PC-3 (cell line): ENCODE measurements at regions not wholly inside any gene's neighbourhood (a gene's known extent, or its start where the extent isn't known, plus 50 kb on each side); places are given as distances from the start of the nearest gene placed in this dataset.

Source experiments
- ATAC-seq: fragments of 200-7000 bp; cut with Tn5 transposase; 2 replicates; pipeline ENCODE4 v1.9.1; 2020; ENCODE audit warnings: mild to moderate bottlenecking, moderate library complexity
- BruUV-seq: library from RNA; stranded (reverse); fragments of 400-500 nt; replicated peaks from 2 replicates; lab custom pipeline; 2021; lab: Mats Ljungman, UMichigan
- CTCF ChIA-PET: fragments of 300-600 bp; sonication (Branson Sonifier 250); formaldehyde crosslinking; loops from one replicate; lab custom pipeline; 2022; ENCODE audit warnings: antibody characterized with exemption; lab: Charles Lee
- POLR2A ChIA-PET: fragments of 300-600 bp; sonication (Branson Sonifier 250); formaldehyde crosslinking; loops from one replicate; lab custom pipeline; 2022; ENCODE audit warnings: antibody characterized with exemption; ENCODE audit not compliant: unreplicated experiment; lab: Charles Lee
- DNase-seq: peaks from one replicate; pipeline ENCODE4 v3.0.0-alpha.2; 2015
- H2AFZ ChIP-seq: fragments of 300-600 bp; sonication (generic); 2 replicates; pipeline ENCODE4 v1.6.0; 2016; ENCODE audit warnings: antibody characterized with exemption, low read length
- H3F3A ChIP-seq: fragments of 300-600 bp; sonication (generic); one replicate; pipeline ENCODE4 v1.6.0; 2017; ENCODE audit warnings: antibody characterized with exemption, low read length, control low read depth, mild to moderate bottlenecking; ENCODE audit not compliant: unreplicated experiment
- H3K27ac ChIP-seq: fragments of 300-600 bp; sonication (generic); 2 replicates; pipeline ENCODE4 v1.5.1; 2016; ENCODE audit warnings: mild to moderate bottlenecking, low read length
- H3K27me3 ChIP-seq: fragments of 300-600 bp; sonication (generic); 2 replicates; pipeline ENCODE4 v1.6.1; 2016; ENCODE audit warnings: low read length, mixed read lengths
- H3K36me3 ChIP-seq: fragments of 300-600 bp; sonication (generic); 2 replicates; pipeline ENCODE4 v1.6.1; 2016; ENCODE audit warnings: low read depth, mixed run types, low read length, mixed read lengths
- H3K4me1 ChIP-seq: fragments of 300-600 bp; sonication (generic); 2 replicates; pipeline ENCODE4 v1.5.1; 2016; ENCODE audit warnings: low read length; ENCODE audit not compliant: insufficient read depth
- H3K4me2 ChIP-seq: fragments of 300-600 bp; sonication (generic); 2 replicates; pipeline ENCODE4 v1.6.0; 2016; ENCODE audit warnings: low read length
- H3K4me3 ChIP-seq: fragments of 300-600 bp; sonication (generic); 2 replicates; pipeline ENCODE4 v1.5.1; 2016; ENCODE audit warnings: mild to moderate bottlenecking, low read length, mixed read lengths
- H3K79me2 ChIP-seq: fragments of 300-600 bp; sonication (generic); 2 replicates; pipeline ENCODE4 v1.6.1; 2017; ENCODE audit warnings: low read length, mixed read lengths
- H3K9ac ChIP-seq: fragments of 300-600 bp; sonication (generic); 2 replicates; pipeline ENCODE4 v1.6.0; 2016; ENCODE audit warnings: mild to moderate bottlenecking, low read length
- H3K9me2 ChIP-seq: fragments of 300-600 bp; sonication (generic); replicated peaks from 2 replicates; pipeline ENCODE4 v1.6.1; 2016; ENCODE audit warnings: mixed run types, low read length, mixed read lengths
- H3K9me3 ChIP-seq: fragments of 300-600 bp; sonication (generic); 2 replicates; pipeline ENCODE4 v1.6.1; 2016; ENCODE audit warnings: low read length, mixed read lengths
- H4K20me1 ChIP-seq: fragments of 300-600 bp; sonication (generic); 2 replicates; pipeline ENCODE4 v1.6.1; 2016; ENCODE audit warnings: low read length, mixed read lengths
- CTCF ChIP-seq: fragments of 300-600 bp; sonication (generic); conservative IDR thresholded peaks from 2 replicates; pipeline ENCODE4 v1.5.1; 2017; ENCODE audit warnings: antibody characterized with exemption, low read depth, mild to moderate bottlenecking, low read length
- EZH2 ChIP-seq: fragments of 300-600 bp; sonication (generic); IDR thresholded peaks from one replicate; pipeline ENCODE4 v1.6.1; 2017; ENCODE audit warnings: antibody characterized with exemption, mild to moderate bottlenecking, low read length; ENCODE audit not compliant: unreplicated experiment
- EZH2phosphoT487 ChIP-seq: fragments of 300-600 bp; sonication (generic); IDR thresholded peaks from 2 replicates; pipeline ENCODE4 v1.6.1; 2018; ENCODE audit warnings: mild to moderate bottlenecking, antibody characterized with exemption, low read length, borderline replicate concordance
- intact Hi-C: fragments of 100-400 bp; cut with micrococcal nuclease; formaldehyde crosslinking; loops from 2 replicates; pipeline ENCODE4 v1.9.0; 2023

- CTCF ChIA-PET: no interaction called here
Measured at GRCh38 chr16:82518811-82519210, 108.0 kb upstream of the CDH13 start.

GRCh38 chr16:82514262-82514661 is 112.5 kb upstream of the CDH13 start:
- H4K20me1 ChIP-seq: no peaks in the 10 kb centered on the region
- H3K36me3 ChIP-seq: no peaks in the 10 kb centered on the region
- BruUV-seq: no TSS peak
- no peak overlapping the region for H2AFZ ChIP-seq
- ChIA-PET POLR2A (no interaction called here), CTCF (no interaction called here)
- no peak for TF ChIP-seq EZH2
- no peak for TF ChIP-seq EZH2phosphoT487
- no peak for TF ChIP-seq CTCF
- H3K4me2 ChIP-seq: no peak overlapping the region
- no peak overlapping the region for H3K9ac ChIP-seq
- DNase-seq (no peak), ATAC-seq (no peak)
- H3K27ac ChIP-seq: no peak overlapping the region
- H3K27me3 ChIP-seq: no peaks in the 10 kb centered on the region
- intact Hi-C loops: no loop called here
- H3F3A ChIP-seq: no peaks in the 10 kb centered on the region
- H3K9me2 ChIP-seq: no peaks in the 10 kb centered on the region
- H3K79me2 ChIP-seq: no peaks in the 10 kb centered on the region
- H3K9me3 ChIP-seq: no peaks in the 10 kb centered on the region
- H3K4me1 ChIP-seq: no peaks in the 10 kb centered on the region
- H3K4me3 ChIP-seq: no peak overlapping the region

More at GRCh38 chr16:82518811-82519210, 108.0 kb upstream of the CDH13 start:
- Histone ChIP-seq H3K9me2 (no peaks in the 10 kb centered on the region), H3K4me1 (no peaks in the 10 kb centered on the region), H3K4me2 (no peak overlapping the region), H3K9ac (no peak overlapping the region), H3F3A (no peaks in the 10 kb centered on the region), H3K4me3 (no peak overlapping the region), H3K27ac (no peak overlapping the region), H2AFZ (no peak overlapping the region), H3K9me3 (no peaks in the 10 kb centered on the region), H3K36me3 (no peaks in the 10 kb centered on the region), H3K27me3 (no peaks in the 10 kb centered on the region), H3K79me2 (no peaks in the 10 kb centered on the region), H4K20me1 (no peaks in the 10 kb centered on the region)
- no TSS peak for BruUV-seq
- POLR2A ChIA-PET: no interaction called here
- TF ChIP-seq EZH2 (no peak), EZH2phosphoT487 (no peak), CTCF (no peak)
- DNase-seq (no peak), ATAC-seq (no peak)
- intact Hi-C loops: no loop called here

- Histone ChIP-seq H3K9me2 (no peaks in the 10 kb centered on the region), H3K27me3 (peaks cover 6% of the 10 kb centered on the region; the same call in 1 of the 2 replicates), H3K79me2 (no peaks in the 10 kb centered on the region), H3K36me3 (no peaks in the 10 kb centered on the region), H3K9me3 (no peaks in the 10 kb centered on the region), H4K20me1 (no peaks in the 10 kb centered on the region), H3F3A (no peaks in the 10 kb centered on the region), H3K4me1 (no peaks in the 10 kb centered on the region), H3K4me2 (no peak overlapping the region), H3K4me3 (no peak overlapping the region), H3K27ac (no peak overlapping the region), H3K9ac (no peak overlapping the region), H2AFZ (no peak overlapping the region)
- DNase-seq: no peak
- POLR2A ChIA-PET: no interaction called here
- BruUV-seq: no TSS peak
- intact Hi-C loops: no loop called here
- TF ChIP-seq CTCF (no peak), EZH2phosphoT487 (no peak), EZH2 (no peak)
- no peak for ATAC-seq
- CTCF ChIA-PET: no interaction called here
Measured at GRCh38 chr16:82510789-82511305, 115.9 kb upstream of the CDH13 start.
